K562 (cell line): ENCODE measurements at regions not wholly inside any gene's neighbourhood (a gene's known extent, or its start where the extent isn't known, plus 50 kb on each side); places are given as distances from the start of the nearest gene placed in this dataset.

Experiments
- ATAC-seq: fragments of 200-7000 bp; cut with Tn5 transposase; 3 replicates; pipeline ENCODE4 v1.9.1; 2020; ENCODE audit warnings: moderate library complexity
- BruUV-seq: library from RNA; stranded (reverse); fragments of 400-500 nt; replicated peaks from 2 replicates; lab custom pipeline; 2021; lab: Mats Ljungman, UMichigan
- CTCF ChIA-PET: fragments of 300-600 bp; formaldehyde crosslinking; extraction: SDS; loops from one replicate; lab custom pipeline; 2021; ENCODE audit warnings: low intra/inter-chr PET ratio; lab: Yijun Ruan, JAX
- POLR2A ChIA-PET: fragments of 300-600, 350-650 bp; sonication (Branson Sonifier 250); formaldehyde crosslinking; extraction: SDS; loops from one replicate; lab custom pipeline; 2021; ENCODE audit warnings: antibody characterized with exemption, inconsistent platforms; lab: Yijun Ruan, JAX
- DNase-seq, 4 experiments: peaks; one replicate each; pipeline versions ENCODE4 v3.0.0 to v3.0.0-alpha.2; 2011 to 2018; ENCODE audit warnings: low spot score in 3 of 4, mixed read lengths in 3 of 4; ENCODE audit errors: extremely low read depth in 1 of 4
- FAIRE-seq: peaks from 2 replicates; lab custom pipeline; 2011; peaks lifted over from hg19 to GRCh38; lab: Jason Lieb, UNC
- H2AFZ ChIP-seq: 2 replicates; pipeline ENCODE4 v1.6.0; 2011; ENCODE audit warnings: low read depth, low read length, control low read depth, inconsistent platforms
- H3K27ac ChIP-seq: fragments of 200-600 bp; 3 replicates; pipeline ENCODE4 v1.8.0; 2011; ENCODE audit warnings: low read depth, mild to moderate bottlenecking, control low read depth, inconsistent platforms, low read length, moderate library complexity, mixed read lengths; ENCODE audit errors: extremely low read depth
- H3K27me3 ChIP-seq, 2 experiments: fragments of 300-600 bp in 1 of 2; 2 replicates in 1 of 2; 3 replicates in 1 of 2; pipeline versions ENCODE4 v1.6.0 to v1.8.0; 2011; ENCODE audit warnings: inconsistent platforms in 2 of 2, low read length in 2 of 2, mild to moderate bottlenecking in 1 of 2, mixed read lengths in 1 of 2, moderate library complexity in 1 of 2; ENCODE audit not compliant: control insufficient read depth in 2 of 2, insufficient read depth in 2 of 2
- H3K36me3 ChIP-seq: fragments of 300-600 bp; 3 replicates; pipeline ENCODE4 v1.8.0; 2011; ENCODE audit warnings: mild to moderate bottlenecking, low read length, inconsistent platforms; ENCODE audit not compliant: control insufficient read depth, insufficient read depth
- H3K4me1 ChIP-seq, 2 experiments: fragments of 200-600 bp in 1 of 2; replicated peaks in 1 of 2; 2 replicates in 1 of 2; 3 replicates in 1 of 2; pipeline versions ENCODE4 v1.5.1 to v1.8.0; 2011; ENCODE audit warnings: inconsistent platforms in 2 of 2, low read length in 2 of 2, mild to moderate bottlenecking in 1 of 2, mixed read lengths in 1 of 2, moderate library complexity in 1 of 2; ENCODE audit not compliant: control insufficient read depth in 2 of 2, insufficient read depth in 2 of 2
- H3K4me2 ChIP-seq: 2 replicates; pipeline ENCODE4 v1.6.1; 2011; ENCODE audit warnings: low read length, control low read depth, inconsistent platforms, mixed read lengths; ENCODE audit not compliant: insufficient read depth
- H3K4me3 ChIP-seq: fragments of 200-600 bp; sonication (generic), shearing (Covaris generic); 2 replicates; pipeline ENCODE4 v1.5.1; 2016; ENCODE audit warnings: control low read depth, inconsistent platforms
- H3K79me2 ChIP-seq: fragments of 200-600 bp; 3 replicates; pipeline ENCODE4 v1.8.0; 2011; ENCODE audit warnings: low read length, inconsistent platforms; ENCODE audit not compliant: control insufficient read depth, insufficient read depth
- H3K9ac ChIP-seq, 2 experiments: 2 replicates each; pipeline versions ENCODE4 v1.6.0 to v1.6.1; 2011; ENCODE audit warnings: low read depth in 2 of 2, low read length in 2 of 2, control low read depth in 1 of 2, inconsistent platforms in 1 of 2, mild to moderate bottlenecking in 1 of 2, mixed read lengths in 1 of 2; ENCODE audit not compliant: insufficient read depth in 1 of 2
- H3K9me1 ChIP-seq: one replicate; pipeline ENCODE4 v1.6.0; 2011; ENCODE audit warnings: inconsistent platforms, mild to moderate bottlenecking, low read length, moderate library complexity; ENCODE audit not compliant: control insufficient read depth, insufficient read depth
- H3K9me3 ChIP-seq: replicated peaks from 2 replicates; pipeline ENCODE4 v1.5.1; 2011; ENCODE audit warnings: low read depth, low read length, inconsistent platforms; ENCODE audit not compliant: control insufficient read depth, insufficient read depth
- H4K20me1 ChIP-seq: replicated peaks from 2 replicates; pipeline ENCODE4 v1.6.1; 2011; ENCODE audit warnings: low read length, inconsistent platforms, mixed read lengths; ENCODE audit not compliant: control insufficient read depth, insufficient read depth
- BACH1 ChIP-seq: fragments of 200-800 bp; sonication (Bioruptor generic); IDR thresholded peaks from 2 replicates; pipeline ENCODE4 v1.6.1; 2016; ENCODE audit warnings: missing genetic modification characterization, missing compliant biosample characterization
- CBX3 ChIP-seq, 2 experiments: IDR thresholded peaks; 1 replicate in 1 of 2; 2 replicates in 1 of 2; pipeline ENCODE4 v1.6.1; 2012; ENCODE audit warnings: inconsistent platforms in 2 of 2, low read length in 2 of 2, borderline replicate concordance in 1 of 2, control low read depth in 1 of 2
- CEBPG ChIP-seq, 3 experiments: fragments of 200-800 bp in 1 of 3; sonication (Bioruptor generic) in 1 of 3; sonication (generic) in 1 of 3; formaldehyde crosslinking in 1 of 3; IDR thresholded peaks in 2 of 3; conservative IDR thresholded peaks in 1 of 3; 2 replicates each; pipeline versions ENCODE4 v1.6.1 to v1.8.0; 2016 to 2022; ENCODE audit warnings: missing compliant biosample characterization in 2 of 3, missing genetic modification characterization in 2 of 3, mild to moderate bottlenecking in 1 of 3, missing genetic modification reagents in 1 of 3
- EGR1 ChIP-seq: fragments of 450-650 bp; conservative IDR thresholded peaks from 2 replicates; pipeline ENCODE4 v1.6.1; 2017; ENCODE audit warnings: mild to moderate bottlenecking
- FOXK2 ChIP-seq, 2 experiments: fragments of 450-650 bp; IDR thresholded peaks in 1 of 2; conservative IDR thresholded peaks in 1 of 2; 2 replicates each; pipeline ENCODE4 v1.6.1; 2016; ENCODE audit warnings: low read depth in 2 of 2, mild to moderate bottlenecking in 1 of 2
- HMGN3 ChIP-seq: IDR thresholded peaks from 2 replicates; pipeline ENCODE4 v1.6.1; 2011; ENCODE audit warnings: borderline replicate concordance, low read depth, mild to moderate bottlenecking, mixed read lengths, low read length; ENCODE audit not compliant: insufficient read length; ENCODE audit errors: extremely low read depth
- PURB ChIP-seq: sonication (generic); formaldehyde crosslinking; IDR thresholded peaks from 2 replicates; pipeline ENCODE4 v1.9.0; 2021; ENCODE audit warnings: low read depth, mild to moderate bottlenecking, missing genetic modification reagents
- RBM15 ChIP-seq: fragments of 200-400 bp; formaldehyde crosslinking; IDR thresholded peaks from 2 replicates; pipeline ENCODE4 v1.6.1; 2018; ENCODE audit warnings: mild to moderate bottlenecking, low read length, moderate library complexity; ENCODE audit not compliant: insufficient read depth
- SMARCA5 ChIP-seq: fragments of 450-650 bp; IDR thresholded peaks from 2 replicates; pipeline ENCODE4 v1.6.1; 2016
- ZNF134 ChIP-seq: fragments of 250-450 bp; sonication (Bioruptor Pico); conservative IDR thresholded peaks from 2 replicates; pipeline ENCODE4 v1.4.0; 2020
- ZNF764 ChIP-seq: fragments of 250-450 bp; sonication (Bioruptor Pico); IDR thresholded peaks from 2 replicates; pipeline ENCODE4 v1.4.0; 2020; ENCODE audit warnings: low read depth, mild to moderate bottlenecking, moderate library complexity
- in situ Hi-C: fragments of 300-500 bp; cut with MboI; formaldehyde crosslinking; loops from 4 replicates; pipeline ENCODE4 v1.15.0; 2018; ENCODE audit warnings: inconsistent platforms, mixed read lengths
- intact Hi-C: fragments of 100-400 bp; cut with micrococcal nuclease; formaldehyde crosslinking; loops from 2 replicates; pipeline ENCODE4 v1.14.2; 2022
- TF ChIP-seq, protein P1 (sequence below): sonication (generic); formaldehyde crosslinking; IDR thresholded peaks from 2 replicates; pipeline ENCODE4 v1.9.0; 2022; ENCODE audit warnings: mild to moderate bottlenecking, missing genetic modification reagents
- TF ChIP-seq, protein P2 (sequence below), 2 experiments: fragments of 150-350 bp in 1 of 2; IDR thresholded peaks; 2 replicates each; pipeline ENCODE4 v1.6.1; 2012 to 2016; ENCODE audit warnings: low read depth in 2 of 2, low read length in 2 of 2, mild to moderate bottlenecking in 1 of 2, moderate library complexity in 1 of 2

DNA sequence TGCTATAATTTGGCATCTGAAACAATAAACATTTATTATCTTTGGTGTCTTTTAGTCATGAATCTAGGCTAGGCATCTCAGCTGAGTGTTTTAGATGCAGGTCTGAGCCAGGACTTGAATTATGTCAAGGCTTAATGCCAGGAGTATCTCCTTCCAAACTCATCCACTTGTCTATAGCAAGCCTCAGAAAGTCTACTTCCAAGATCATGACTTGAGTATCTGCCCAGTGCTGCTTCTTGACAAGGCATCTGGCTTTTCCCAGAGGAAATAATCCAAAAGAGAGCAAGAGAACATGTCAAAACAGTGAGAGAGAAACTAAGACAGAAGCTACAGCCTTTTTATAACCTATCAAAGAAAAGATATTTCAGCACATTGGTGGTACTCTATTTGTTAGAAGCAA is 1052.1 kb upstream of the PCDH10 start:
- Histone ChIP-seq H3K9me3 (no peaks in the 10 kb centered on the region), H3K9ac (no peak overlapping the region), H3K36me3 (no peaks in the 10 kb centered on the region), H3K4me3 (no peak overlapping the region), H4K20me1 (no peaks in the 10 kb centered on the region), H3K79me2 (no peaks in the 10 kb centered on the region), H2AFZ (no peak overlapping the region), H3K4me2 (no peak overlapping the region), H3K27ac (no peak overlapping the region), H3K27me3 (no peaks in the 10 kb centered on the region), H3K9me1 (no peaks in the 10 kb centered on the region), H3K4me1 (no peaks in the 10 kb centered on the region)
- in situ Hi-C loops (no loop called here), intact Hi-C loops (no loop called here)
- CTCF ChIA-PET: no interaction called here
- no TSS peak for BruUV-seq
- DNase-seq: no peak
- no peak for ATAC-seq
- POLR2A ChIA-PET: no interaction called here
- TF ChIP-seq PURB (CRISPR knock-in tag) (no peak), CEBPG (CRISPR knock-in tag; IDR thresholded peaks at IDR 0.05) (no peak), CEBPG (tag; conservative IDR thresholded peaks at IDR 0.05 in 1 of 2, IDR thresholded peaks at IDR 0.05 in 1 of 2) (no peak), HMGN3 (no peak), BACH1 (no peak), ZNF764 (CRISPR knock-in tag) (no peak), RBM15 (no peak), EGR1 (no peak), SMARCA5 (no peak), ZNF134 (no peak), CBX3 (IDR thresholded peaks at IDR 0.05; ENCODE audit: borderline replicate concordance in 1 of 2, low read length in 2 of 2) (no peak), FOXK2 (conservative IDR thresholded peaks at IDR 0.05 in 1 of 2, IDR thresholded peaks at IDR 0.05 in 1 of 2; ENCODE audit: low read depth in 2 of 2) (no peak)
- TF ChIP-seq, protein P1, sequence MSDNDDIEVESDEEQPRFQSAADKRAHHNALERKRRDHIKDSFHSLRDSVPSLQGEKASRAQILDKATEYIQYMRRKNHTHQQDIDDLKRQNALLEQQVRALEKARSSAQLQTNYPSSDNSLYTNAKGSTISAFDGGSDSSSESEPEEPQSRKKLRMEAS: no peak
- TF ChIP-seq, protein P2, sequence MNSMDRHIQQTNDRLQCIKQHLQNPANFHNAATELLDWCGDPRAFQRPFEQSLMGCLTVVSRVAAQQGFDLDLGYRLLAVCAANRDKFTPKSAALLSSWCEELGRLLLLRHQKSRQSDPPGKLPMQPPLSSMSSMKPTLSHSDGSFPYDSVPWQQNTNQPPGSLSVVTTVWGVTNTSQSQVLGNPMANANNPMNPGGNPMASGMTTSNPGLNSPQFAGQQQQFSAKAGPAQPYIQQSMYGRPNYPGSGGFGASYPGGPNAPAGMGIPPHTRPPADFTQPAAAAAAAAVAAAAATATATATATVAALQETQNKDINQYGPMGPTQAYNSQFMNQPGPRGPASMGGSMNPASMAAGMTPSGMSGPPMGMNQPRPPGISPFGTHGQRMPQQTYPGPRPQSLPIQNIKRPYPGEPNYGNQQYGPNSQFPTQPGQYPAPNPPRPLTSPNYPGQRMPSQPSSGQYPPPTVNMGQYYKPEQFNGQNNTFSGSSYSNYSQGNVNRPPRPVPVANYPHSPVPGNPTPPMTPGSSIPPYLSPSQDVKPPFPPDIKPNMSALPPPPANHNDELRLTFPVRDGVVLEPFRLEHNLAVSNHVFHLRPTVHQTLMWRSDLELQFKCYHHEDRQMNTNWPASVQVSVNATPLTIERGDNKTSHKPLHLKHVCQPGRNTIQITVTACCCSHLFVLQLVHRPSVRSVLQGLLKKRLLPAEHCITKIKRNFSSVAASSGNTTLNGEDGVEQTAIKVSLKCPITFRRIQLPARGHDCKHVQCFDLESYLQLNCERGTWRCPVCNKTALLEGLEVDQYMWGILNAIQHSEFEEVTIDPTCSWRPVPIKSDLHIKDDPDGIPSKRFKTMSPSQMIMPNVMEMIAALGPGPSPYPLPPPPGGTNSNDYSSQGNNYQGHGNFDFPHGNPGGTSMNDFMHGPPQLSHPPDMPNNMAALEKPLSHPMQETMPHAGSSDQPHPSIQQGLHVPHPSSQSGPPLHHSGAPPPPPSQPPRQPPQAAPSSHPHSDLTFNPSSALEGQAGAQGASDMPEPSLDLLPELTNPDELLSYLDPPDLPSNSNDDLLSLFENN (IDR thresholded peaks at IDR 0.05; ENCODE audit: low read depth in 2 of 2, low read length in 2 of 2): no peak
- FAIRE-seq: no peak
